Endodermal cell (in vitro differentiated cells): ENCODE measurements at regions not wholly inside any gene's neighbourhood (a gene's known extent, or its start where the extent isn't known, plus 50 kb on each side); places are given as distances from the start of the nearest gene placed in this dataset.

Experiments
- DNase-seq: peaks from one replicate; pipeline ENCODE4 v3.0.0-alpha.2; 2017
- H3K27ac ChIP-seq: 2 replicates; pipeline ENCODE4 v1.5.1; 2013; ENCODE audit warnings: mild to moderate bottlenecking, low read depth, low read length, moderate library complexity
- H3K27me3 ChIP-seq: 2 replicates; pipeline ENCODE4 v1.6.1; 2013; ENCODE audit warnings: mild to moderate bottlenecking, low read length, moderate library complexity; ENCODE audit not compliant: insufficient read depth, control insufficient read depth, poor library complexity, severe bottlenecking
- H3K36me3 ChIP-seq: 2 replicates; pipeline ENCODE4 v1.7.0; 2013; ENCODE audit warnings: mild to moderate bottlenecking, low read length, moderate library complexity; ENCODE audit not compliant: control insufficient read depth, insufficient read depth
- H3K4me1 ChIP-seq: one replicate; pipeline ENCODE4 v1.7.0; 2013; ENCODE audit warnings: low read length; ENCODE audit not compliant: control insufficient read depth, insufficient read depth
- H3K4me3 ChIP-seq: 2 replicates; pipeline ENCODE4 v1.5.1; 2013; ENCODE audit warnings: mild to moderate bottlenecking, low read length, moderate library complexity
- H3K9ac ChIP-seq: 2 replicates; pipeline ENCODE4 v1.6.1; 2013; ENCODE audit warnings: mild to moderate bottlenecking, low read length, moderate library complexity; ENCODE audit not compliant: poor library complexity, severe bottlenecking; ENCODE audit errors: extremely low read depth
- H3K9me3 ChIP-seq: 2 replicates; pipeline ENCODE4 v1.6.1; 2013; ENCODE audit warnings: mild to moderate bottlenecking, low read length, moderate library complexity; ENCODE audit not compliant: control insufficient read depth
- H3K27ac Mint-ChIP-seq: 2 replicates; pipeline ENCODE4 v1.8.0; 2020; ENCODE audit warnings: mixed read lengths
- H3K27me3 Mint-ChIP-seq: 2 replicates; pipeline ENCODE4 v1.8.0; 2021; ENCODE audit warnings: mild to moderate bottlenecking, mixed read lengths; ENCODE audit not compliant: insufficient read depth
- H3K36me3 Mint-ChIP-seq: 2 replicates; pipeline ENCODE4 v1.8.0; 2020; ENCODE audit warnings: low read depth, mixed read lengths
- H3K4me1 Mint-ChIP-seq: 2 replicates; pipeline ENCODE4 v1.8.0; 2020; ENCODE audit warnings: mixed read lengths
- H3K4me3 Mint-ChIP-seq: 2 replicates; pipeline ENCODE4 v1.8.0; 2020; ENCODE audit warnings: mild to moderate bottlenecking, moderate library complexity, mixed read lengths
- H3K9me3 Mint-ChIP-seq: 2 replicates; pipeline ENCODE4 v1.8.0; 2020; ENCODE audit warnings: mild to moderate bottlenecking, mixed read lengths
- WGBS, 2 experiments: methylation state at CpG; one replicate each; pipeline versions ENCODE4 v1.1.5 to v1.1.7; 2013; ENCODE audit warnings: missing lambda C conversion rate in 2 of 2, mixed read lengths in 1 of 2; ENCODE audit not compliant: insufficient coverage in 1 of 2, insufficient read length in 1 of 2; 5-methylcytosine and 5-hydroxymethylcytosine counted together
- TF ChIP-seq, protein P1 (sequence below): fragments of 200-600 bp; sonication (generic); conservative IDR thresholded peaks from 2 replicates; pipeline ENCODE4 v1.5.0; 2021; ENCODE audit warnings: antibody characterized with exemption, mild to moderate bottlenecking

- TF ChIP-seq, protein P1, sequence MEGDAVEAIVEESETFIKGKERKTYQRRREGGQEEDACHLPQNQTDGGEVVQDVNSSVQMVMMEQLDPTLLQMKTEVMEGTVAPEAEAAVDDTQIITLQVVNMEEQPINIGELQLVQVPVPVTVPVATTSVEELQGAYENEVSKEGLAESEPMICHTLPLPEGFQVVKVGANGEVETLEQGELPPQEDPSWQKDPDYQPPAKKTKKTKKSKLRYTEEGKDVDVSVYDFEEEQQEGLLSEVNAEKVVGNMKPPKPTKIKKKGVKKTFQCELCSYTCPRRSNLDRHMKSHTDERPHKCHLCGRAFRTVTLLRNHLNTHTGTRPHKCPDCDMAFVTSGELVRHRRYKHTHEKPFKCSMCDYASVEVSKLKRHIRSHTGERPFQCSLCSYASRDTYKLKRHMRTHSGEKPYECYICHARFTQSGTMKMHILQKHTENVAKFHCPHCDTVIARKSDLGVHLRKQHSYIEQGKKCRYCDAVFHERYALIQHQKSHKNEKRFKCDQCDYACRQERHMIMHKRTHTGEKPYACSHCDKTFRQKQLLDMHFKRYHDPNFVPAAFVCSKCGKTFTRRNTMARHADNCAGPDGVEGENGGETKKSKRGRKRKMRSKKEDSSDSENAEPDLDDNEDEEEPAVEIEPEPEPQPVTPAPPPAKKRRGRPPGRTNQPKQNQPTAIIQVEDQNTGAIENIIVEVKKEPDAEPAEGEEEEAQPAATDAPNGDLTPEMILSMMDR = no peak
- no peaks in the 10 kb centered on the region for H3K27me3 ChIP-seq
- H3K4me3 ChIP-seq = no peak overlapping the region
- no peaks in the 10 kb centered on the region for H3K36me3 Mint-ChIP-seq
- peaks cover 7% of the 10 kb centered on the region for H3K9me3 ChIP-seq
- no peaks in the 10 kb centered on the region for H3K4me1 ChIP-seq
- 80 to 96% methylated on average over 2 to 47 of the region's 47 CpGs for whole genome bisulfite sequencing, 2 experiments
- no peak for DNase-seq
- no peaks in the 10 kb centered on the region for H3K36me3 ChIP-seq
- no peak overlapping the region for H3K9ac ChIP-seq
- H3K27ac Mint-ChIP-seq = no peak overlapping the region
- peaks cover 2% of the 10 kb centered on the region for H3K4me1 Mint-ChIP-seq
- H3K9me3 Mint-ChIP-seq = peaks cover 11% of the 10 kb centered on the region
- peak overlapping the region; percentile 58 for H3K4me3 Mint-ChIP-seq
- H3K27ac ChIP-seq = no peak overlapping the region
- peaks cover 3% of the 10 kb centered on the region for H3K27me3 Mint-ChIP-seq
Observed at GRCh38 chr12:91633734-91634357, 451.2 kb upstream of the DCN start.

DNA sequence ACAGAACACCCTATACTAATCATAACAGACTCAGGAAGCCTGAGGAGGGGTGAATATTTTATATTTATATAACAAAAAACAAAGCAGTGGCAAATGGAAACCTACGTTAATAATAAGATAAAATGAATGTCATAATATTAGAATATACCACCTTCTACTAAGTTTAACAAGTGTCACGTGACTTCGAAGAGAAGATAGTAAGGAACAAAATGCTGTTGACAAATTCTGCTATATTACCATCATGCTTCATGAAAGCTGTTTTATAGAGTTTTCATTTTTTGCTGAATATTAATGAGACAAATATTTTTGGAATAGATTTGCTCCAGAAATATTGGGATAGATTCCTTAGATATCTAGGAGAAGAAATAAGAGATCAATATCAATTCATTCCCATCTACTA, 450.6 kb upstream of the DCN start:
- Mint-ChIP-seq H3K4me1 (peaks cover 2% of the 10 kb centered on the region), H3K36me3 (no peaks in the 10 kb centered on the region), H3K27me3 (peaks cover 3% of the 10 kb centered on the region), H3K27ac (no peak overlapping the region), H3K9me3 (peaks cover 11% of the 10 kb centered on the region), H3K4me3 (peak overlapping the region; percentile 58)
- peaks cover 7% of the 10 kb centered on the region for H3K9me3 ChIP-seq
- 80% methylated on average over 2 of the region's 3 CpGs; no CpG with 5 or more reads in 1 of the 2 experiments for WGBS, 2 experiments
- no peaks in the 10 kb centered on the region for H3K4me1 ChIP-seq
- no peak overlapping the region for H3K9ac ChIP-seq
- TF ChIP-seq, protein P1 = no peak
- H3K36me3 ChIP-seq = no peaks in the 10 kb centered on the region
- no peak overlapping the region for H3K27ac ChIP-seq
- H3K4me3 ChIP-seq = no peak overlapping the region
- no peak for DNase-seq
- H3K27me3 ChIP-seq = no peaks in the 10 kb centered on the region

- 96 to 98% methylated on average over 4 of the region's 4 CpGs for whole genome bisulfite sequencing, 2 experiments
Observed at GRCh38 chr12:91632042-91632786, 449.6 kb upstream of the DCN start.

More at GRCh38 chr12:91632042-91632786, 449.6 kb upstream of the DCN start:
- Mint-ChIP-seq H3K9me3 (peaks cover 11% of the 10 kb centered on the region), H3K36me3 (no peaks in the 10 kb centered on the region), H3K27ac (no peak overlapping the region), H3K27me3 (peaks cover 3% of the 10 kb centered on the region), H3K4me3 (no peak overlapping the region), H3K4me1 (peaks cover 2% of the 10 kb centered on the region)
- DNase-seq = no peak
- Histone ChIP-seq H3K36me3 (no peaks in the 10 kb centered on the region), H3K27ac (no peak overlapping the region), H3K4me1 (no peaks in the 10 kb centered on the region), H3K4me3 (no peak overlapping the region), H3K9ac (no peak overlapping the region), H3K27me3 (no peaks in the 10 kb centered on the region), H3K9me3 (peaks cover 7% of the 10 kb centered on the region)
- TF ChIP-seq, protein P1 = no peak
